H9 (cell line): ENCODE measurements at regions not wholly inside any gene's neighbourhood (a gene's known extent, or its start where the extent isn't known, plus 50 kb on each side); places are given as distances from the start of the nearest gene placed in this dataset.

ENCODE experiments used
- DNase-seq: peaks from one replicate; pipeline ENCODE4 v3.0.0-alpha.2; 2017
- H2AFZ ChIP-seq: one replicate; pipeline ENCODE4 v1.6.1; 2013; ENCODE audit warnings: mild to moderate bottlenecking, low read length, control low read depth, moderate library complexity
- H2AK5ac ChIP-seq: 2 replicates; pipeline ENCODE4 v1.6.1; 2013; ENCODE audit warnings: low read length, control low read depth, mixed read lengths; ENCODE audit not compliant: insufficient read length
- H2BK120ac ChIP-seq: one replicate; pipeline ENCODE4 v1.6.1; 2013; ENCODE audit warnings: low read depth, mild to moderate bottlenecking, low read length, control low read depth, inconsistent platforms; ENCODE audit not compliant: poor library complexity, severe bottlenecking
- H2BK12ac ChIP-seq: 2 replicates; pipeline ENCODE4 v1.6.1; 2013; ENCODE audit warnings: low read length, control low read depth, mixed read lengths, low read depth; ENCODE audit not compliant: insufficient read length
- H2BK15ac ChIP-seq: 2 replicates; pipeline ENCODE4 v1.6.1; 2013; ENCODE audit warnings: low read depth, low read length, control low read depth
- H2BK20ac ChIP-seq: one replicate; pipeline ENCODE4 v1.6.1; 2013; ENCODE audit warnings: low read depth, mild to moderate bottlenecking, low read length, control low read depth, inconsistent platforms; ENCODE audit not compliant: poor library complexity, severe bottlenecking
- H2BK5ac ChIP-seq: 2 replicates; pipeline ENCODE4 v1.6.1; 2013; ENCODE audit warnings: low read length, control low read depth, mixed read lengths; ENCODE audit not compliant: insufficient read length
- H3K14ac ChIP-seq: 2 replicates; pipeline ENCODE4 v1.6.1; 2013; ENCODE audit warnings: low read length, control low read depth; ENCODE audit not compliant: insufficient read depth
- H3K18ac ChIP-seq: 2 replicates; pipeline ENCODE4 v1.6.1; 2013; ENCODE audit warnings: low read depth, mild to moderate bottlenecking, mixed read lengths, low read length, control low read depth; ENCODE audit not compliant: insufficient read length
- H3K23ac ChIP-seq: 2 replicates; pipeline ENCODE4 v1.6.1; 2013; ENCODE audit warnings: low read length, control low read depth, mixed read lengths, low read depth; ENCODE audit not compliant: insufficient read length
- H3K23me2 ChIP-seq: 2 replicates; pipeline ENCODE4 v1.6.1; 2013; ENCODE audit warnings: low read depth, mild to moderate bottlenecking, mixed read lengths, low read length, control low read depth; ENCODE audit not compliant: insufficient read length, poor library complexity, severe bottlenecking
- H3K27ac ChIP-seq: 2 replicates; pipeline ENCODE4 v1.5.1; 2013; ENCODE audit warnings: low read length, control low read depth, mixed read lengths, low read depth; ENCODE audit not compliant: insufficient read length
- H3K27me3 ChIP-seq: 2 replicates; pipeline ENCODE4 v1.6.1; 2013; ENCODE audit warnings: low read length, control low read depth, inconsistent platforms; ENCODE audit not compliant: insufficient read depth
- H3K4ac ChIP-seq: 2 replicates; pipeline ENCODE4 v1.6.1; 2013; ENCODE audit warnings: low read depth, mild to moderate bottlenecking, control low read depth, inconsistent platforms, low read length, moderate library complexity
- H3K4me1 ChIP-seq: 2 replicates; pipeline ENCODE4 v1.6.1; 2013; ENCODE audit warnings: low read length, control low read depth, inconsistent platforms; ENCODE audit not compliant: insufficient read depth
- H3K4me2 ChIP-seq: 2 replicates; pipeline ENCODE4 v1.6.1; 2013; ENCODE audit warnings: low read length, control low read depth, mixed read lengths; ENCODE audit not compliant: insufficient read length, insufficient read depth
- H3K56ac ChIP-seq: 2 replicates; pipeline ENCODE4 v1.6.1; 2013; ENCODE audit warnings: low read depth, mild to moderate bottlenecking, mixed read lengths, low read length, control low read depth; ENCODE audit not compliant: insufficient read length
- H3K79me1 ChIP-seq: 2 replicates; pipeline ENCODE4 v1.6.1; 2013; ENCODE audit warnings: low read depth, mild to moderate bottlenecking, moderate library complexity, low read length, control low read depth, inconsistent platforms; ENCODE audit not compliant: insufficient read depth, poor library complexity, severe bottlenecking
- H3K79me2 ChIP-seq: 2 replicates; pipeline ENCODE4 v1.6.1; 2013; ENCODE audit warnings: low read length, control low read depth, inconsistent platforms; ENCODE audit not compliant: insufficient read depth
- H3K9ac ChIP-seq: 2 replicates; pipeline ENCODE4 v1.6.1; 2013; ENCODE audit warnings: low read length, control low read depth, mixed read lengths; ENCODE audit not compliant: insufficient read length; ENCODE audit errors: extremely low read depth
- H3K9me3 ChIP-seq: one replicate; pipeline ENCODE4 v1.6.1; 2013; ENCODE audit warnings: low read depth, low read length, inconsistent platforms; ENCODE audit not compliant: control insufficient read depth
- H3T11ph ChIP-seq: one replicate; pipeline ENCODE4 v1.6.1; 2013; ENCODE audit warnings: mild to moderate bottlenecking, low read length, control low read depth, inconsistent platforms
- H4K20me1 ChIP-seq: one replicate; pipeline ENCODE4 v1.6.1; 2013; ENCODE audit not compliant: control insufficient read depth, insufficient read length, insufficient read depth
- H4K5ac ChIP-seq: 2 replicates; pipeline ENCODE4 v1.6.1; 2013; ENCODE audit warnings: low read depth, mild to moderate bottlenecking, mixed read lengths, low read length, control low read depth; ENCODE audit not compliant: insufficient read length
- H4K8ac ChIP-seq: replicated peaks from 2 replicates; pipeline ENCODE4 v1.6.1; 2013; ENCODE audit warnings: low read length, control low read depth, mixed read lengths, low read depth; ENCODE audit not compliant: insufficient read length
- H4K91ac ChIP-seq: 2 replicates; pipeline ENCODE4 v1.6.1; 2013; ENCODE audit warnings: low read depth, mild to moderate bottlenecking, moderate library complexity, mixed read lengths, low read length, control low read depth; ENCODE audit not compliant: insufficient read length
- H3K27ac Mint-ChIP-seq, 3 experiments: 2 replicates in 2 of 3; 3 replicates in 1 of 3; pipeline ENCODE4 v1.8.0; 2020 to 2021; ENCODE audit warnings: mixed read lengths in 3 of 3, mild to moderate bottlenecking in 1 of 3, moderate library complexity in 1 of 3
- H3K27me3 Mint-ChIP-seq: 2 replicates; pipeline ENCODE4 v1.8.0; 2021; ENCODE audit warnings: low read depth, mild to moderate bottlenecking, moderate library complexity, mixed read lengths
- H3K36me3 Mint-ChIP-seq, 3 experiments: 2 replicates in 2 of 3; 3 replicates in 1 of 3; pipeline ENCODE4 v1.8.0; 2020 to 2021; ENCODE audit warnings: low read depth in 3 of 3, mixed read lengths in 3 of 3; ENCODE audit not compliant: insufficient read depth in 1 of 3
- H3K4me1 Mint-ChIP-seq, 2 experiments: 2 replicates each; pipeline ENCODE4 v1.8.0; 2020; ENCODE audit warnings: mixed read lengths in 2 of 2
- H3K4me3 Mint-ChIP-seq, 2 experiments: 2 replicates in 1 of 2; 3 replicates in 1 of 2; pipeline ENCODE4 v1.8.0; 2020 to 2021; ENCODE audit warnings: mild to moderate bottlenecking in 2 of 2, mixed read lengths in 2 of 2, moderate library complexity in 1 of 2
- H3K9me3 Mint-ChIP-seq, 2 experiments: 2 replicates in 1 of 2; 3 replicates in 1 of 2; pipeline ENCODE4 v1.8.0; 2020; ENCODE audit warnings: mild to moderate bottlenecking in 2 of 2, mixed read lengths in 2 of 2, moderate library complexity in 1 of 2
- CTCF ChIP-seq: fragments of 200-600 bp; sonication (generic); conservative IDR thresholded peaks from 3 replicates; pipeline ENCODE4 v1.8.0; 2021; ENCODE audit warnings: antibody characterized with exemption, mild to moderate bottlenecking
- WGBS: extraction: QIAGEN DNeasy Blood & Tissue Kit; methylation state at CpG from one replicate; pipeline ENCODE4 v1.1.7; 2013; ENCODE audit warnings: missing lambda C conversion rate, low lambda C conversion rate, mixed read lengths; ENCODE audit not compliant: insufficient read length; ENCODE audit errors: extremely low coverage; 5-methylcytosine and 5-hydroxymethylcytosine counted together

DNA sequence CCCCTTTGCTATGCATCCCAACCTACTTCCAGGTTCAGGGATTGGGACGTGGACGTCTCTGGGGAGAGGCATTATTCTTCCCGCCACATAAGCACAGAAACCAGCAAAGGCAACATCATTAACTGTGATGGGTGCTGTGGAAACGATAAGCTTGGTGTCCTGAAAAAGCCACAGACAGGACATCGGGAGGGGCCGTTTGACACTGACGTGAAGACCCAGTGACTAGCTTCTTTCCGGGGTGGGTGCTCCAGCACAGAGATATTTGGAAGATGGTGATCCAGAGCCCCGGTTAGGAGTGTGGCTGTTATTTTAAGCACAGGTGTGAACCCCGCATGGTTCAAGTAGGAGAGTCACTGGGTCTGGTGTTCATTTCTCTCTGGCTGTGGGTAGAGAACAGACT is 163.8 kb upstream of the HDAC4 start:
- Histone ChIP-seq H4K20me1 (no peaks in the 10 kb centered on the region), H3K79me2 (no peaks in the 10 kb centered on the region), H2BK20ac (no peak overlapping the region), H2BK15ac (no peak overlapping the region), H3K23ac (no peak overlapping the region), H3K4ac (no peak overlapping the region), H3K4me1 (no peaks in the 10 kb centered on the region), H2BK12ac (no peak overlapping the region), H3K4me2 (no peak overlapping the region), H3K9ac (no peak overlapping the region), H2AK5ac (no peak overlapping the region), H4K8ac (no peak overlapping the region), H3K56ac (no peak overlapping the region), H2BK5ac (no peak overlapping the region), H3T11ph (no peak overlapping the region), H3K9me3 (no peaks in the 10 kb centered on the region), H4K91ac (no peak overlapping the region), H4K5ac (no peak overlapping the region), H3K23me2 (no peaks in the 10 kb centered on the region), H2AFZ (no peak overlapping the region), H3K79me1 (no peaks in the 10 kb centered on the region), H2BK120ac (no peak overlapping the region), H3K27me3 (no peaks in the 10 kb centered on the region), H3K27ac (no peak overlapping the region), H3K14ac (no peak overlapping the region), H3K18ac (no peak overlapping the region)
- DNase-seq: no peak
- Mint-ChIP-seq H3K4me1 (no peaks in the 10 kb centered on the region), H3K36me3 (no peaks in the 10 kb centered on the region), H3K9me3 (no peaks in the 10 kb centered on the region), H3K4me3 (no peak overlapping the region), H3K27me3 (peaks cover 12% of the 10 kb centered on the region), H3K27ac (no peak overlapping the region)
- WGBS: no CpG with 5 or more reads among the region's 10 CpGs
- no peak for TF ChIP-seq CTCF
